K562 (cell line): ENCODE measurements at regions not wholly inside any gene's neighbourhood (a gene's known extent, or its start where the extent isn't known, plus 50 kb on each side); places are given as distances from the start of the nearest gene placed in this dataset.

Experiments used
- ATAC-seq: fragments of 200-7000 bp; cut with Tn5 transposase; 3 replicates; pipeline ENCODE4 v1.9.1; 2020; ENCODE audit warnings: moderate library complexity
- BruUV-seq: library from RNA; stranded (reverse); fragments of 400-500 nt; replicated peaks from 2 replicates; lab custom pipeline; 2021; lab: Mats Ljungman, UMichigan
- CTCF ChIA-PET: fragments of 300-600 bp; formaldehyde crosslinking; extraction: SDS; loops from one replicate; lab custom pipeline; 2021; ENCODE audit warnings: low intra/inter-chr PET ratio; lab: Yijun Ruan, JAX
- POLR2A ChIA-PET: fragments of 300-600, 350-650 bp; sonication (Branson Sonifier 250); formaldehyde crosslinking; extraction: SDS; loops from one replicate; lab custom pipeline; 2021; ENCODE audit warnings: antibody characterized with exemption, inconsistent platforms; lab: Yijun Ruan, JAX
- DNase-seq, 4 experiments: peaks; one replicate each; pipeline versions ENCODE4 v3.0.0 to v3.0.0-alpha.2; 2011 to 2018; ENCODE audit warnings: low spot score in 3 of 4, mixed read lengths in 3 of 4; ENCODE audit errors: extremely low read depth in 1 of 4
- FAIRE-seq: peaks from 2 replicates; lab custom pipeline; 2011; peaks lifted over from hg19 to GRCh38; lab: Jason Lieb, UNC
- H2AFZ ChIP-seq: 2 replicates; pipeline ENCODE4 v1.6.0; 2011; ENCODE audit warnings: low read depth, low read length, control low read depth, inconsistent platforms
- H3K27ac ChIP-seq: fragments of 200-600 bp; 3 replicates; pipeline ENCODE4 v1.8.0; 2011; ENCODE audit warnings: low read depth, mild to moderate bottlenecking, control low read depth, inconsistent platforms, low read length, moderate library complexity, mixed read lengths; ENCODE audit errors: extremely low read depth
- H3K27me3 ChIP-seq, 2 experiments: fragments of 300-600 bp in 1 of 2; 2 replicates in 1 of 2; 3 replicates in 1 of 2; pipeline versions ENCODE4 v1.6.0 to v1.8.0; 2011; ENCODE audit warnings: inconsistent platforms in 2 of 2, low read length in 2 of 2, mild to moderate bottlenecking in 1 of 2, mixed read lengths in 1 of 2, moderate library complexity in 1 of 2; ENCODE audit not compliant: control insufficient read depth in 2 of 2, insufficient read depth in 2 of 2
- H3K36me3 ChIP-seq: fragments of 300-600 bp; 3 replicates; pipeline ENCODE4 v1.8.0; 2011; ENCODE audit warnings: mild to moderate bottlenecking, low read length, inconsistent platforms; ENCODE audit not compliant: control insufficient read depth, insufficient read depth
- H3K4me1 ChIP-seq, 2 experiments: fragments of 200-600 bp in 1 of 2; replicated peaks in 1 of 2; 2 replicates in 1 of 2; 3 replicates in 1 of 2; pipeline versions ENCODE4 v1.5.1 to v1.8.0; 2011; ENCODE audit warnings: inconsistent platforms in 2 of 2, low read length in 2 of 2, mild to moderate bottlenecking in 1 of 2, mixed read lengths in 1 of 2, moderate library complexity in 1 of 2; ENCODE audit not compliant: control insufficient read depth in 2 of 2, insufficient read depth in 2 of 2
- H3K4me2 ChIP-seq: 2 replicates; pipeline ENCODE4 v1.6.1; 2011; ENCODE audit warnings: low read length, control low read depth, inconsistent platforms, mixed read lengths; ENCODE audit not compliant: insufficient read depth
- H3K4me3 ChIP-seq: fragments of 200-600 bp; sonication (generic), shearing (Covaris generic); 2 replicates; pipeline ENCODE4 v1.5.1; 2016; ENCODE audit warnings: control low read depth, inconsistent platforms
- H3K79me2 ChIP-seq: fragments of 200-600 bp; 3 replicates; pipeline ENCODE4 v1.8.0; 2011; ENCODE audit warnings: low read length, inconsistent platforms; ENCODE audit not compliant: control insufficient read depth, insufficient read depth
- H3K9ac ChIP-seq, 2 experiments: 2 replicates each; pipeline versions ENCODE4 v1.6.0 to v1.6.1; 2011; ENCODE audit warnings: low read depth in 2 of 2, low read length in 2 of 2, control low read depth in 1 of 2, inconsistent platforms in 1 of 2, mild to moderate bottlenecking in 1 of 2, mixed read lengths in 1 of 2; ENCODE audit not compliant: insufficient read depth in 1 of 2
- H3K9me1 ChIP-seq: one replicate; pipeline ENCODE4 v1.6.0; 2011; ENCODE audit warnings: inconsistent platforms, mild to moderate bottlenecking, low read length, moderate library complexity; ENCODE audit not compliant: control insufficient read depth, insufficient read depth
- H3K9me3 ChIP-seq: replicated peaks from 2 replicates; pipeline ENCODE4 v1.5.1; 2011; ENCODE audit warnings: low read depth, low read length, inconsistent platforms; ENCODE audit not compliant: control insufficient read depth, insufficient read depth
- H4K20me1 ChIP-seq: replicated peaks from 2 replicates; pipeline ENCODE4 v1.6.1; 2011; ENCODE audit warnings: low read length, inconsistent platforms, mixed read lengths; ENCODE audit not compliant: control insufficient read depth, insufficient read depth
- ADNP ChIP-seq: fragments of 200-800 bp; sonication (Bioruptor generic); IDR thresholded peaks from 2 replicates; pipeline ENCODE4 v1.6.1; 2016; ENCODE audit warnings: missing genetic modification characterization, missing compliant biosample characterization
- CHD1 ChIP-seq: fragments of 200-600 bp; sonication (generic); IDR thresholded peaks from one replicate; pipeline ENCODE4 v1.6.1; 2012; ENCODE audit warnings: mild to moderate bottlenecking, moderate library complexity, low read length, inconsistent platforms
- DPF2 ChIP-seq: fragments of 450-650 bp; IDR thresholded peaks from 2 replicates; pipeline ENCODE4 v1.6.1; 2016
- FUS ChIP-seq: fragments of 200-400 bp; formaldehyde crosslinking; optimal IDR thresholded peaks from 2 replicates; pipeline ENCODE3; 2017; ENCODE audit warnings: low read depth, low read length
- MCM3 ChIP-seq: fragments of 450-650 bp; IDR thresholded peaks from 2 replicates; pipeline ENCODE4 v1.6.1; 2016
- RAD51 ChIP-seq: fragments of 450-650 bp; IDR thresholded peaks from 2 replicates; pipeline ENCODE4 v1.7.1; 2016; ENCODE audit warnings: low read depth, mild to moderate bottlenecking, borderline replicate concordance
- RBM39 ChIP-seq: fragments of 200-400 bp; formaldehyde crosslinking; optimal IDR thresholded peaks from 2 replicates; pipeline ENCODE3; 2018; ENCODE audit warnings: low read depth, low read length
- RCOR1 ChIP-seq, 2 experiments: IDR thresholded peaks; 2 replicates each; pipeline ENCODE4 v1.6.1; 2012; ENCODE audit warnings: low read depth in 2 of 2, low read length in 2 of 2, borderline replicate concordance in 1 of 2, improper control_type of control experiment in 1 of 2
- RFX1 ChIP-seq: fragments of 450-650 bp; IDR thresholded peaks from 2 replicates; pipeline ENCODE4 v1.6.1; 2016; ENCODE audit warnings: mild to moderate bottlenecking, moderate library complexity
- SNIP1 ChIP-seq: fragments of 450-650 bp; IDR thresholded peaks from 2 replicates; pipeline ENCODE4 v1.7.1; 2017; ENCODE audit warnings: low read depth, mild to moderate bottlenecking
- XRCC3 ChIP-seq: fragments of 450-650 bp; IDR thresholded peaks from 2 replicates; pipeline ENCODE4 v1.6.1; 2017; ENCODE audit warnings: mild to moderate bottlenecking, moderate library complexity
- ZBTB17 ChIP-seq: fragments of 450-650 bp; formaldehyde crosslinking; IDR thresholded peaks from 2 replicates; pipeline ENCODE4 v1.4.0; 2020; ENCODE audit warnings: mild to moderate bottlenecking
- ZNF134 ChIP-seq: fragments of 250-450 bp; sonication (Bioruptor Pico); conservative IDR thresholded peaks from 2 replicates; pipeline ENCODE4 v1.4.0; 2020
- ZNF780A ChIP-seq: fragments of 250-450 bp; sonication (Bioruptor Pico); IDR thresholded peaks from 2 replicates; pipeline ENCODE4 v1.5.0; 2021; ENCODE audit warnings: mild to moderate bottlenecking
- WGBS: fragments of 100-300 bp; shearing (Covaris generic); methylation state at CpG from one replicate; pipeline ENCODE4 v1.1.6; 2016; ENCODE audit warnings: low coverage, mixed read lengths; ENCODE audit not compliant: insufficient coverage; ENCODE audit errors: missing lambda C conversion rate; 5-methylcytosine and 5-hydroxymethylcytosine counted together
- in situ Hi-C: fragments of 300-500 bp; cut with MboI; formaldehyde crosslinking; loops from 4 replicates; pipeline ENCODE4 v1.15.0; 2018; ENCODE audit warnings: inconsistent platforms, mixed read lengths
- intact Hi-C: fragments of 100-400 bp; cut with micrococcal nuclease; formaldehyde crosslinking; loops from 2 replicates; pipeline ENCODE4 v1.14.2; 2022
- TF ChIP-seq, protein P1 (sequence below), 2 experiments: fragments of 450-650 bp; IDR thresholded peaks; 2 replicates each; pipeline ENCODE4 v1.6.1; 2016

DNA sequence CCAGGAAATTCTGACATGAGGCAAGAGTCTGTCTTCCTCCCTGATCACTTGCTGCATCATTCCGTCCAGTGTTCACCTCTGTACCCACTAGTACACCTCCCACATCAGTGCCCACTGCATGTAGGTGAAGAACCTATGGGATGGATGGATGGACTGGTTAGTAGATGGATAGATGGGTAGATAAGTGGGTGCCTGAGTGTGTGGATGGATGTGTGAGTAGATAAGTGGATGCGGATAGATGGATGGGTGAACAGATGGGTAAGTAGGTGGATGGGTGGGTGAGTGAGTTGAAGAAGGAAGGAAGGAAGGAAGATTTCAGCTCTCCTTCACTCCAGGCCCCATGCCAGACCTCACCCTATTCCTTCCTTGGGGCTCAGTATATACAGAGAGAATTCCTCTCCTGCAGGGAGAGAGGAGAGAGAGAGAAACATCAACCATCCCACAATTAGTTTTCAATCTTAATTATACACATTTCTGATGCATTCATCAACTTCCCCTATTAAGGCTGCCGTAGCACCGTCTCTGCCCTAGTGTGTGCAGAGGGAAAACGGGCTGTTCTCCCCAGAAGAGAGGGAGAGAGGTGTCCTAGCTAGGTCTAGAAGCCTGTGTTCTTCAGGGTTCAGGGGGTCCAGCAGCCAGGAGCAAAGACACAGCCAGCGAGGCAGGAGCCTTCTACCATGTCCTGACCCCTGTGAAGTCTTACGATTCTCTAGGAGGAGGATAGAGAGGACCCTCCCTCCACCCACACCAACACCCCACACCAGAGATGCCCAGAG, 125.3 kb downstream of the BUD13 start (continued):
- TF ChIP-seq, protein P1, sequence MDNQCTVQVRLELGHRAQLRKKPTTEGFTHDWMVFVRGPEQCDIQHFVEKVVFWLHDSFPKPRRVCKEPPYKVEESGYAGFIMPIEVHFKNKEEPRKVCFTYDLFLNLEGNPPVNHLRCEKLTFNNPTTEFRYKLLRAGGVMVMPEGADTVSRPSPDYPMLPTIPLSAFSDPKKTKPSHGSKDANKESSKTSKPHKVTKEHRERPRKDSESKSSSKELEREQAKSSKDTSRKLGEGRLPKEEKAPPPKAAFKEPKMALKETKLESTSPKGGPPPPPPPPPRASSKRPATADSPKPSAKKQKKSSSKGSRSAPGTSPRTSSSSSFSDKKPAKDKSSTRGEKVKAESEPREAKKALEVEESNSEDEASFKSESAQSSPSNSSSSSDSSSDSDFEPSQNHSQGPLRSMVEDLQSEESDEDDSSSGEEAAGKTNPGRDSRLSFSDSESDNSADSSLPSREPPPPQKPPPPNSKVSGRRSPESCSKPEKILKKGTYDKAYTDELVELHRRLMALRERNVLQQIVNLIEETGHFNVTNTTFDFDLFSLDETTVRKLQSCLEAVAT (IDR thresholded peaks at IDR 0.05) = no peak
- no peak for TF ChIP-seq RFX1
- no peak for TF ChIP-seq DPF2
- TF ChIP-seq ZNF780A (CRISPR knock-in tag) = no peak
- TF ChIP-seq ZBTB17 = no peak
- no peak for TF ChIP-seq RAD51
- TF ChIP-seq ZNF134 = no peak

DNA sequence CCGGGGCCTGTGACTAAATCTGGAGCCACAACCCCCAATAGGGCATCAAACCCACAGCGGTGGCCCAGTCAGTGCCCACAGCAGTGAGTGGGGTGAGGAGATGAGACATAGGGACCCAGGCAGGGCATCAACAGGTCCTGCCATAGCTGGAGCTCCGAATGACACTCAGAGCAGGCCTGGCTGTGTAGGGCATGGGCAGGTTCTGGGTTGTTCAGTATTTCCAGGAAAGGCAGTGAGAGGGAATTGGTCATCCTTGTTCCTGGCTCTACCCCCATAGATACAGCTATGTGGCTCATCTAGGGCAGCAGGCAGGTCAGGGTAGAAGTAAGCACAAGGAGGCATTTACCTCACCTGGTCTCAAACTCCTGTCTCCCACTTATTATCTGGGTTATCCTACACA, 126.6 kb downstream of the BUD13 start:
- in situ Hi-C loops = no loop called here
- Histone ChIP-seq H3K27me3 (peaks cover 0 to 10% of the 10 kb centered on the region in 2 experiments; a peak in 1 of 5 replicates), H3K9me1 (no peaks in the 10 kb centered on the region), H3K4me3 (no peak overlapping the region), H4K20me1 (peaks cover 10% of the 10 kb centered on the region; the same call in 1 of the 2 replicates), H2AFZ (no peak overlapping the region), H3K27ac (no peak overlapping the region), H3K9me3 (no peaks in the 10 kb centered on the region), H3K4me1 (no peaks in the 10 kb centered on the region), H3K4me2 (no peak overlapping the region), H3K36me3 (no peaks in the 10 kb centered on the region), H3K79me2 (no peaks in the 10 kb centered on the region), H3K9ac (no peak overlapping the region)
- BruUV-seq = no TSS peak
- CTCF ChIA-PET = no interaction called here
- POLR2A ChIA-PET = no interaction called here
- no peak for TF ChIP-seq XRCC3
- no peak for TF ChIP-seq CHD1
- no peak for TF ChIP-seq ADNP (tag)
- no peak for TF ChIP-seq MCM3
- no peak for TF ChIP-seq RCOR1 (IDR thresholded peaks at IDR 0.05; ENCODE audit: borderline replicate concordance in 1 of 2, low read depth in 2 of 2, low read length in 2 of 2)
- TF ChIP-seq RBM39 = no peak
- TF ChIP-seq FUS = no peak
- TF ChIP-seq SNIP1 = no peak
- intact Hi-C loops = loop anchor here (10.0 kb wide), 1 partner anchor 291 kb away; no protein-coding TSS in a partner anchor
- no peak for FAIRE-seq
- 0% methylated on average over 3 of the region's 3 CpGs for WGBS
- DNase-seq = no peak
- ATAC-seq = no peak
